ENCODE measurements at regions not wholly inside any gene's neighbourhood (a gene's known extent, or its start where the extent isn't known, plus 50 kb on each side); places are given as distances from the start of the nearest gene placed in this dataset.

DNA sequence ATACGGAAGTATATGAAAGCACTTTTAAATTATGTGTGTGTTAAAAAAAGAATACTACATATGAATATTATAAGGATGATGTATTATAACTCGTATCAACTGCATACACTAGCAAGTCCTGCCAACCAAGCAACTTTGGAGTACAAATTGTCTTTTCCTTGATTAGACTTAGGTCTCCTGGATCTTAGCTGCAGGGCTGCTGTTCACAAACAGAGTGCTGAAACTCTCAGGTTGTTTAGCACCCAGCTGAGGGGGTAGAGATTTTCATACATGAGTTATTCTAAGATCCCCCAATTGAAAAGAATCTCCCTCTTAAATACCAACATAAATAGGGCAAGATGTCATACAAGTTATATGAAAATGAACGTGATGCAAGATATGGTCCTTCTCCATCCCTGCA lies 149.8 kb upstream of the TNC start:
- TF ChIP-seq, protein P1, sequence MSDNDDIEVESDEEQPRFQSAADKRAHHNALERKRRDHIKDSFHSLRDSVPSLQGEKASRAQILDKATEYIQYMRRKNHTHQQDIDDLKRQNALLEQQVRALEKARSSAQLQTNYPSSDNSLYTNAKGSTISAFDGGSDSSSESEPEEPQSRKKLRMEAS (IDR thresholded peaks at IDR 0.05), result no peak
- TF ChIP-seq, protein P2, sequence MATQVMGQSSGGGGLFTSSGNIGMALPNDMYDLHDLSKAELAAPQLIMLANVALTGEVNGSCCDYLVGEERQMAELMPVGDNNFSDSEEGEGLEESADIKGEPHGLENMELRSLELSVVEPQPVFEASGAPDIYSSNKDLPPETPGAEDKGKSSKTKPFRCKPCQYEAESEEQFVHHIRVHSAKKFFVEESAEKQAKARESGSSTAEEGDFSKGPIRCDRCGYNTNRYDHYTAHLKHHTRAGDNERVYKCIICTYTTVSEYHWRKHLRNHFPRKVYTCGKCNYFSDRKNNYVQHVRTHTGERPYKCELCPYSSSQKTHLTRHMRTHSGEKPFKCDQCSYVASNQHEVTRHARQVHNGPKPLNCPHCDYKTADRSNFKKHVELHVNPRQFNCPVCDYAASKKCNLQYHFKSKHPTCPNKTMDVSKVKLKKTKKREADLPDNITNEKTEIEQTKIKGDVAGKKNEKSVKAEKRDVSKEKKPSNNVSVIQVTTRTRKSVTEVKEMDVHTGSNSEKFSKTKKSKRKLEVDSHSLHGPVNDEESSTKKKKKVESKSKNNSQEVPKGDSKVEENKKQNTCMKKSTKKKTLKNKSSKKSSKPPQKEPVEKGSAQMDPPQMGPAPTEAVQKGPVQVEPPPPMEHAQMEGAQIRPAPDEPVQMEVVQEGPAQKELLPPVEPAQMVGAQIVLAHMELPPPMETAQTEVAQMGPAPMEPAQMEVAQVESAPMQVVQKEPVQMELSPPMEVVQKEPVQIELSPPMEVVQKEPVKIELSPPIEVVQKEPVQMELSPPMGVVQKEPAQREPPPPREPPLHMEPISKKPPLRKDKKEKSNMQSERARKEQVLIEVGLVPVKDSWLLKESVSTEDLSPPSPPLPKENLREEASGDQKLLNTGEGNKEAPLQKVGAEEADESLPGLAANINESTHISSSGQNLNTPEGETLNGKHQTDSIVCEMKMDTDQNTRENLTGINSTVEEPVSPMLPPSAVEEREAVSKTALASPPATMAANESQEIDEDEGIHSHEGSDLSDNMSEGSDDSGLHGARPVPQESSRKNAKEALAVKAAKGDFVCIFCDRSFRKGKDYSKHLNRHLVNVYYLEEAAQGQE (IDR thresholded peaks at IDR 0.05; ENCODE audit: low read depth), result peak; percentile 86

DNA sequence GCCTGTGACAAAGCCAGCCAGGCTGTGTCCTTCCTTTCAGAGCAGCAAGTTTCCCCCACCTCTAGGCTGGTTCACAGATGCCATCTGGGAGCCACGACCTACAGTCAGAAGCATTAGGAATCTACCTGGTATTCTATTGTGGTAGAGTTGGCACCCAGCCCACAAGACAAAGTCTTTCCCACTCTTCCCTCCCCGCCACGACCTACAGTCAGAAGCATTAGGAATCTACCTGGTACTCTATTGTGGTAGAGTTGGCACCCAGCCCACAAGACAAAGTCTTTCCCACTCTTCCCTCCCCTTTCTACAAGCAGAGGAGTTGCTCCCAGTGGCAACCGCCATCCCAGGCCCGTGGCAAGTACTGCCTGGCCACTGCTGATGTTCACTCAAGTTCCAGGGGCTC lies 157.8 kb upstream of the TNC start:
- TF ChIP-seq CEBPB (IDR thresholded peaks at IDR 0.05) (no peak), NFIC (IDR thresholded peaks at IDR 0.05) (peak; percentile 50; the same call in 1 of the 2 replicates)

DNA sequence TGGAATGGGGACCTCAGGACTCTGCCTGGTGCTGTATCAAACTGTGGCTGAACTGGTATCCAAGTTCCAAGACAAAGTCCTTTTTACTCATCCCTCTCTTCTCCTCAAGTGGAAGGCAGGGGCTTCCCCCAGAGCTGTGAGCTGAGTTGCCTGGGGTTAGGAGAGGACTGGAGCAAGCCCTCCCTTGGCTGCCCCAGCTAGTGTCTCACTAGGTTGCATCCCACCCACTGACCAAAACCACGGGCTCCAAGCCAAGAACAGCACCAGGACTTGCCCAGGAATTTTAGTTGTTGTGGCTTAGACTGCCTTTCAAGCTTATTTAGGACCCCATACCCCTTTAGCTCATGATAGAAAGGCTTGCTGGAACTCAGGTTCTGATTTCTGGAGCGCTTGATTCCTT lies 158.7 kb upstream of the TNC start:
- TF ChIP-seq EP300 (IDR thresholded peaks at IDR 0.05; ENCODE audit: borderline replicate concordance) (no peak), ZBTB7A (IDR thresholded peaks at IDR 0.05; ENCODE audit: low read depth) (no peak)

DNA sequence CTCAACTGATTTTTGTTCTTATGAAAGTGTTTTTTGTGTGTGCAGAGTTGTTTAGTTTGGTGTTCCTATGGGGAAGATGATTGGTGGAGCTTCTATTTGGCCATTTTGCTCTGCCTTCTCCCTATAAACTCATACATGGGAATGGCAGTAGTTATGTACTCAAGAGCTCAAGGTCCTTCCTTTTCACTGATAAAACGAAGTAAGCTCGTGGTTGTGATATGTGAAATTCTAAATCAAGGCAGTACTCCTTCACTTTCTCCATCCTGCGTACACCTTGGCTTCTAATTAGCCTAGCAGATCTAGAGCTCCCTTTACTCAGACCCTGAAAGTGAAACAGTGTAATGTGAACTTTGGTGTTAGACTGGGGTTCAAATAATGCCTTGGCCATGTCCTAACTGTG lies 159.3 kb upstream of the TNC start:
- TF ChIP-seq ZBTB7A (IDR thresholded peaks at IDR 0.05; ENCODE audit: low read depth), result no peak
- TF ChIP-seq EP300 (IDR thresholded peaks at IDR 0.05; ENCODE audit: borderline replicate concordance), result no peak
- TF ChIP-seq, protein P1 (IDR thresholded peaks at IDR 0.05), result no peak
- no peak for TF ChIP-seq CREB1 (IDR thresholded peaks at IDR 0.05; ENCODE audit: low read depth)
- no peak for TF ChIP-seq CEBPB (IDR thresholded peaks at IDR 0.05)
- no peak for TF ChIP-seq FOXM1 (IDR thresholded peaks at IDR 0.05; ENCODE audit: borderline replicate concordance, low read depth)
- TF ChIP-seq, protein P3, sequence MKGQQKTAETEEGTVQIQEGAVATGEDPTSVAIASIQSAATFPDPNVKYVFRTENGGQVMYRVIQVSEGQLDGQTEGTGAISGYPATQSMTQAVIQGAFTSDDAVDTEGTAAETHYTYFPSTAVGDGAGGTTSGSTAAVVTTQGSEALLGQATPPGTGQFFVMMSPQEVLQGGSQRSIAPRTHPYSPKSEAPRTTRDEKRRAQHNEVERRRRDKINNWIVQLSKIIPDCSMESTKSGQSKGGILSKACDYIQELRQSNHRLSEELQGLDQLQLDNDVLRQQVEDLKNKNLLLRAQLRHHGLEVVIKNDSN (IDR thresholded peaks at IDR 0.05), result no peak
- no peak for TF ChIP-seq TAF1 (IDR thresholded peaks at IDR 0.05; ENCODE audit: low read depth)
- no peak for TF ChIP-seq TEAD4 (IDR thresholded peaks at IDR 0.05)
- no peak for TF ChIP-seq NFIC (IDR thresholded peaks at IDR 0.05)
- no peak for TF ChIP-seq RAD21 (IDR thresholded peaks at IDR 0.05; ENCODE audit: low read depth)
- no peak for TF ChIP-seq YY1 (IDR thresholded peaks at IDR 0.05; ENCODE audit: low read depth)
- no peak for TF ChIP-seq TCF12 (IDR thresholded peaks at IDR 0.05; ENCODE audit: low read depth)
- TF ChIP-seq, protein P2 (IDR thresholded peaks at IDR 0.05; ENCODE audit: low read depth), result no peak
- TF ChIP-seq EGR1 (IDR thresholded peaks at IDR 0.05), result no peak

DNA sequence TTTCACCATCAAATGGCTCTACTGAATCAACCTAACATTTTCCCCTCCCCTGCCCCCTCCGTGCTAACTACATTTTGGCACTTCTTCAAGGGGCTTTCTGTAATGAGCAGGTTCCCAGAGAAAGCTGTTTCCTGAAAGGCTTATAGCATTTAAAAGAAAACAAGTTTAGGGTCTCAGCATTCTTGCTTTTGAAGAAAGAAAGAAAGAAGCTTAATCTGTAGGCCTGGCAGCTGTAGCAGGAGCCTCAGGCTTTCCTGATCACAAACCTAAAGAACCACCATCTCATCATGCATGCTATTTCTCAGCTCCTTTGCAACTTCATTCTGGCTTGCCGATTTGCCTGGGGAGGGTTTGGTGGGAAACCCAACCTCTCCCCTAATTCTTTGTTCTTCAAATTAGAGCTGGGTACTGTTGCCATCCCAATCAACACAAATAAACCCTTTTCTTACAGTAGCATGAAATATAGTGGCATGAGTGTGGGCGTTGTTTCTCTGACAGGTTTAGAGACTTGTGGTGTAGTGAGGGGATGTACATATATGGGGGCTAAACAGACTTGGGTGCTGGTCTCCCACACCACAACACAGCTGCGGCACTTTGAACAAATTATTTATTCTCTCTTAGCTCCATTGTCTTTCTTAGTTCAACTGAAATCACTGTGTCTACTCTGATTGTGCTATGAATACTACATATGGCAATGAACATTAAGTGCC lies 160.5 kb upstream of the TNC start:
- TF ChIP-seq CREB1 (IDR thresholded peaks at IDR 0.05; ENCODE audit: low read depth), result no peak
- TF ChIP-seq NFIC (IDR thresholded peaks at IDR 0.05), result no peak
- no peak for TF ChIP-seq EP300 (IDR thresholded peaks at IDR 0.05; ENCODE audit: borderline replicate concordance)
- no peak for TF ChIP-seq CEBPB (IDR thresholded peaks at IDR 0.05)
- no peak for TF ChIP-seq EGR1 (IDR thresholded peaks at IDR 0.05)
- no peak for TF ChIP-seq TEAD4 (IDR thresholded peaks at IDR 0.05)
- TF ChIP-seq TAF1 (IDR thresholded peaks at IDR 0.05; ENCODE audit: low read depth), result no peak

DNA sequence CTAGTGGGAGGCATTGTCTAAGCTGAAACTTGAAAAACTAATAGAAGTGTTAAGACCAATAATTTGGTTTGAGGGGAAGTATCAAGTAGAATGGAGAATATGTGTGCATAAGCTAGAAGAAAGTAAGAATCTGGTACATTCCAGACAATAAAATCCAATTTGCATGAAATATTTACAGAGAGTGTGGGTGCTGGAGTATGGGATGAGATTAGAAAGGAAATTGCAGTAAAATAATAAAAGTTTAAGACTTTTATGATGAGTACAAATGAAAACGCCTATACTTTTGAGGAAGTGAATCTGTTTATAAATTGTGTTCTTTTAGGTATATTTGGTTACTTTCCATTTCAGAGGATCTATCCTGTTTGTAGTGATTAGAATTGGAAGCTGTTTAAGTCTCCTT lies 165.4 kb upstream of the TNC start:
- TF ChIP-seq, protein P1 (IDR thresholded peaks at IDR 0.05), result no peak
- TF ChIP-seq CEBPB (IDR thresholded peaks at IDR 0.05), result no peak
- TF ChIP-seq EGR1 (IDR thresholded peaks at IDR 0.05), result no peak
- TF ChIP-seq TEAD4 (IDR thresholded peaks at IDR 0.05), result no peak
- no peak for TF ChIP-seq YY1 (IDR thresholded peaks at IDR 0.05; ENCODE audit: low read depth)
- TF ChIP-seq, protein P3 (IDR thresholded peaks at IDR 0.05), result no peak
- TF ChIP-seq RAD21 (IDR thresholded peaks at IDR 0.05; ENCODE audit: low read depth), result no peak
- TF ChIP-seq EP300 (IDR thresholded peaks at IDR 0.05; ENCODE audit: borderline replicate concordance), result no peak
- no peak for TF ChIP-seq TCF12 (IDR thresholded peaks at IDR 0.05; ENCODE audit: low read depth)
- no peak for TF ChIP-seq NFIC (IDR thresholded peaks at IDR 0.05)
- TF ChIP-seq FOXM1 (IDR thresholded peaks at IDR 0.05; ENCODE audit: borderline replicate concordance, low read depth), result no peak
- TF ChIP-seq CREB1 (IDR thresholded peaks at IDR 0.05; ENCODE audit: low read depth), result no peak
- TF ChIP-seq ZBTB7A (IDR thresholded peaks at IDR 0.05; ENCODE audit: low read depth), result no peak
- no peak for TF ChIP-seq TAF1 (IDR thresholded peaks at IDR 0.05; ENCODE audit: low read depth)
- TF ChIP-seq, protein P2 (IDR thresholded peaks at IDR 0.05; ENCODE audit: low read depth), result no peak
